Osteoblast (primary cell): ENCODE measurements at regions not wholly inside any gene's neighbourhood (a gene's known extent, or its start where the extent isn't known, plus 50 kb on each side); places are given as distances from the start of the nearest gene placed in this dataset.

Source experiments
- DNase-seq: peaks from one replicate; pipeline ENCODE4 v3.0.0; 2011; ENCODE audit warnings: low spot score, mixed read lengths; ENCODE audit not compliant: insufficient read length; ENCODE audit errors: missing footprints
- H2AFZ ChIP-seq: 2 replicates; pipeline ENCODE4 v1.6.0; 2011; ENCODE audit warnings: mild to moderate bottlenecking, low read length
- H3K27ac ChIP-seq: 2 replicates; pipeline ENCODE4 v1.5.1; 2011; ENCODE audit warnings: mild to moderate bottlenecking, low read depth, low read length, moderate library complexity
- H3K27me3 ChIP-seq: 2 replicates; pipeline ENCODE4 v1.6.0; 2012; ENCODE audit warnings: mild to moderate bottlenecking, control low read depth, inconsistent platforms, low read length, moderate library complexity; ENCODE audit not compliant: insufficient read depth
- H3K36me3 ChIP-seq: 2 replicates; pipeline ENCODE4 v1.5.1; 2011; ENCODE audit warnings: mild to moderate bottlenecking, low read length, control low read depth, moderate library complexity; ENCODE audit not compliant: insufficient read depth
- H3K4me1 ChIP-seq: 2 replicates; pipeline ENCODE4 v1.5.1; 2011; ENCODE audit warnings: mild to moderate bottlenecking, low read length, control low read depth, moderate library complexity; ENCODE audit not compliant: insufficient read depth
- H3K4me2 ChIP-seq: 2 replicates; pipeline ENCODE4 v1.6.0; 2011; ENCODE audit warnings: mild to moderate bottlenecking, low read length; ENCODE audit not compliant: insufficient read depth
- H3K4me3 ChIP-seq: fragments of 200-600 bp; sonication (generic); 3 replicates; pipeline ENCODE4 v1.5.1; 2012; ENCODE audit warnings: mild to moderate bottlenecking, low read length, inconsistent platforms; ENCODE audit not compliant: insufficient read depth
- H3K79me2 ChIP-seq: 2 replicates; pipeline ENCODE4 v1.6.0; 2012; ENCODE audit warnings: mild to moderate bottlenecking, low read length, control low read depth, inconsistent platforms; ENCODE audit not compliant: insufficient read depth
- H3K9me3 ChIP-seq: 2 replicates; pipeline ENCODE4 v1.5.1; 2011; ENCODE audit warnings: low read depth, low read length, control low read depth
- H4K20me1 ChIP-seq: 2 replicates; pipeline ENCODE4 v1.6.0; 2012; ENCODE audit warnings: mild to moderate bottlenecking, low read length, control low read depth; ENCODE audit not compliant: insufficient read depth
- TF ChIP-seq, protein P1 (sequence below): IDR thresholded peaks from 2 replicates; pipeline ENCODE4 v1.5.1; 2011; ENCODE audit warnings: mild to moderate bottlenecking, low read depth, low read length, moderate library complexity; ENCODE audit errors: extremely low read depth

DNA sequence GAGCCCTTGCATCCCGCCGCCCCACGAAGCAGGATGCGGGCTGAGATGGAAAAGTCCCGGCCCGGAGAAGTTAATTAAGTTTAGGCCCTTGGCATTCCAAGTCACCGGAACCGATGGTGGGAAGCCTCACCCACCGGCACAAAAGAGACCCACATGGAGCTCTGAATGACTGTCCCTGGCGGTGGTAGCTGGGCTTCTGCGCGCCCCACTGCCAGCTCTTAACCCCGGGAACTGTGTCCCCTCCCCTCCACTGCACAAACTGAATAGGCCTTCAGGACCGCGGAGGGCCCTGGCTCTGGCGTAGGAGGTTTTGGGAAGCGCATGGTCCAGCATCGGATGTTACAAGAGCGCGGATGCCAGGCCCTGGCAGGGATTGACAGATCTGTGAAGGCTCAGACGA is 291.1 kb upstream of the TUT7 start:
- no peaks in the 10 kb centered on the region for H4K20me1 ChIP-seq
- H2AFZ ChIP-seq: no peak overlapping the region
- no peak overlapping the region for H3K27ac ChIP-seq
- no peaks in the 10 kb centered on the region for H3K27me3 ChIP-seq
- TF ChIP-seq, protein P1, sequence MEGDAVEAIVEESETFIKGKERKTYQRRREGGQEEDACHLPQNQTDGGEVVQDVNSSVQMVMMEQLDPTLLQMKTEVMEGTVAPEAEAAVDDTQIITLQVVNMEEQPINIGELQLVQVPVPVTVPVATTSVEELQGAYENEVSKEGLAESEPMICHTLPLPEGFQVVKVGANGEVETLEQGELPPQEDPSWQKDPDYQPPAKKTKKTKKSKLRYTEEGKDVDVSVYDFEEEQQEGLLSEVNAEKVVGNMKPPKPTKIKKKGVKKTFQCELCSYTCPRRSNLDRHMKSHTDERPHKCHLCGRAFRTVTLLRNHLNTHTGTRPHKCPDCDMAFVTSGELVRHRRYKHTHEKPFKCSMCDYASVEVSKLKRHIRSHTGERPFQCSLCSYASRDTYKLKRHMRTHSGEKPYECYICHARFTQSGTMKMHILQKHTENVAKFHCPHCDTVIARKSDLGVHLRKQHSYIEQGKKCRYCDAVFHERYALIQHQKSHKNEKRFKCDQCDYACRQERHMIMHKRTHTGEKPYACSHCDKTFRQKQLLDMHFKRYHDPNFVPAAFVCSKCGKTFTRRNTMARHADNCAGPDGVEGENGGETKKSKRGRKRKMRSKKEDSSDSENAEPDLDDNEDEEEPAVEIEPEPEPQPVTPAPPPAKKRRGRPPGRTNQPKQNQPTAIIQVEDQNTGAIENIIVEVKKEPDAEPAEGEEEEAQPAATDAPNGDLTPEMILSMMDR: no peak
- no peak overlapping the region for H3K4me3 ChIP-seq
- H3K9me3 ChIP-seq: no peaks in the 10 kb centered on the region
- H3K4me1 ChIP-seq: no peaks in the 10 kb centered on the region
- H3K4me2 ChIP-seq: no peak overlapping the region
- no peak for DNase-seq
- H3K79me2 ChIP-seq: no peaks in the 10 kb centered on the region
- H3K36me3 ChIP-seq: no peaks in the 10 kb centered on the region

DNA sequence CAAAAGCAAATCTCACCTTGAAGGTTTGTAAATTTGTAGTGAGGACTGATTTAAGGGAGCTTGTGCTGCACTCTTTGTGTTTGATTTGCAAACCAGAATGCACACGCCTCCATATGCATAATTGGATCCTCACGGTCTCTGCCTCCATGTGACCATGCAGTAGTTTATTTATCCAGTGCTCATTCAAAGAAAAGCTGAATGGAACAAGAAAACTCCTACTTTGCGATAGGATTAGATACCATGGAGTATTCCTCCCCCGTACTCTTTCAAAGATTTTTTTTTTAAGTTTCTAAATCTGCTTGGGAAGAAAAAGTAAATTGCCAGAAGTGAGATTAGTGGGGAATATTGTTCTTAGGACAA is 290.4 kb upstream of the TUT7 start:
- Histone ChIP-seq H3K79me2 (no peaks in the 10 kb centered on the region), H3K36me3 (no peaks in the 10 kb centered on the region), H3K27ac (no peak overlapping the region), H3K4me3 (no peak overlapping the region), H3K4me1 (no peaks in the 10 kb centered on the region), H3K9me3 (no peaks in the 10 kb centered on the region), H4K20me1 (no peaks in the 10 kb centered on the region), H2AFZ (no peak overlapping the region), H3K27me3 (no peaks in the 10 kb centered on the region), H3K4me2 (no peak overlapping the region)
- DNase-seq: no peak
- TF ChIP-seq, protein P1: no peak

DNA sequence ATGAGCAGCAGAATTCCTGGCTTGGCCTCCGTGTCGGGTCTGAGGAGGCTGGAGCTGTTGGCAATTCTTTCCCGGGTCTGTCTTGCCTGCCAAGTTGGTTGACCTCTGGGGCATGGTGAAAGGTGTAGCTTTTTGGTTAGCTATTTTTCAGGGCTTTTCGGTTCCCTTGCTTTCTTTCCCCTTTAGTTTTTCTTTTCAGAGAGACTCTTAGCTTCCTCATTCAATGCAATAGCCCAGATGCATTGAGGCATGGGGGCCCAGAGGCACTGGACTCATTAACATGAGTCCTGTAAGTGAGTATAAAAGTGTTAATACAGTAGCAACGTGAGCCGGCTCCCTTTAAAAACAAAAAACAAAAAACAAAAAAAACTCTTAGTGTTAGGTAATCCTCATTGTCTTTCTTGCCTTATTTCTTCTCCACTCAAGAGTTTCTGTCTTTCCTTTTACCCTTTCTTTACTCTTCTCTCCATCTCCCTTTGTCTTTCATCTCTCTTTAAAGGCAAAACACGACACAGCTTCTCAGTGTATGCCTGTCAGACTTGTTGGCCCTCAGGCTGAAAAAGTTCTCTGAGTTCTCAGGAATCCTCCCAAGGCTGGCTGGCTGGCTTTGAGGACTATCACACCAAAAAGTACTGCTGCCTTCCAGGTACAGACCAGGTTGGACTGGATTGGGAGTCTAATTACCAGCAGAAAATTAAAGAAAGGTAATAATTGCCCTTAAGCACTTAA is 289.9 kb upstream of the TUT7 start:
- H3K27ac ChIP-seq: no peak overlapping the region
- no peaks in the 10 kb centered on the region for H3K4me1 ChIP-seq
- H3K9me3 ChIP-seq: no peaks in the 10 kb centered on the region
- H3K4me3 ChIP-seq: no peak overlapping the region
- H2AFZ ChIP-seq: no peak overlapping the region
- no peak overlapping the region for H3K4me2 ChIP-seq
- TF ChIP-seq, protein P1: no peak
- H3K36me3 ChIP-seq: no peaks in the 10 kb centered on the region
- H3K27me3 ChIP-seq: no peaks in the 10 kb centered on the region
- no peak for DNase-seq
- no peaks in the 10 kb centered on the region for H4K20me1 ChIP-seq
- no peaks in the 10 kb centered on the region for H3K79me2 ChIP-seq

DNA sequence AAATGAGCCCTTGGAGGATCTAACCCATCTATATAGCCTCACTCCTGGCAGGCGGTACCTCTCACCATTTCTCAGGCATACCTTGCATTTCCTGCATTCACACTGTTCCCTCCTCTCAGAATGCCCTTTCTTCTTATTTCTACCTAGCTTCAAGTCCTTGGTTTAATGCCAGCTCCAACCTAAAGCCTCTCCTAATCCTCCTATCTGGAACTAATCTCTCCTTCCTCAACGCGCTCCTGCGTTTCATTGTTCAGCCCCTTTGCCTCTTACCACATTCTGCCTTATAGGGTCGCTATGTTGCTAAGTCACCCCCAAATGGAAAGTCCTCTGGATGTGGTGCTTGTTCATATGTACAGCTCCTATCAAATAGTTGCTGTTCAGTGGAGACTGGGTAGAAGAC is 288.5 kb upstream of the TUT7 start:
- no peak overlapping the region for H3K4me3 ChIP-seq
- no peak overlapping the region for H3K4me2 ChIP-seq
- H3K79me2 ChIP-seq: no peaks in the 10 kb centered on the region
- H3K27ac ChIP-seq: no peak overlapping the region
- no peak overlapping the region for H2AFZ ChIP-seq
- H3K36me3 ChIP-seq: no peaks in the 10 kb centered on the region
- TF ChIP-seq, protein P1: no peak
- H3K9me3 ChIP-seq: no peaks in the 10 kb centered on the region
- H3K4me1 ChIP-seq: no peaks in the 10 kb centered on the region
- H3K27me3 ChIP-seq: no peaks in the 10 kb centered on the region
- H4K20me1 ChIP-seq: no peaks in the 10 kb centered on the region
- no peak for DNase-seq
